ENCODE measurements at regions not wholly inside any gene's neighbourhood (a gene's known extent, or its start where the extent isn't known, plus 50 kb on each side); places are given as distances from the start of the nearest gene placed in this dataset.

- TF ChIP-seq ZNF26 (tag by site-specific recombination; IDR thresholded peaks at IDR 0.05) (no peak), ZNF768 (tag by site-specific recombination; IDR thresholded peaks at IDR 0.05) (no peak), ZNF610 (tag by site-specific recombination; IDR thresholded peaks at IDR 0.05; ENCODE audit: borderline replicate concordance) (no peak), MEIS1 (CRISPR knock-in tag; IDR thresholded peaks at IDR 0.05; ENCODE audit: borderline replicate concordance) (no peak), ZNF10 (tag by site-specific recombination; IDR thresholded peaks at IDR 0.05) (no peak)
- Histone ChIP-seq H3K36me3 (ENCODE audit: control insufficient read depth in 2 of 2, insufficient read depth in 1 of 2, low read length in 2 of 2) (no peaks in the 10 kb centered on the region), H3K9me3 (ENCODE audit: control insufficient read depth, insufficient read depth, low read depth, low read length) (no peaks in the 10 kb centered on the region), H3K4me1 (ENCODE audit: control insufficient read depth, insufficient read depth, low read length) (no peaks in the 10 kb centered on the region), H3K27ac (ENCODE audit: extremely low read depth, low read depth, low read length) (no peak overlapping the region), H3K4me3 (ENCODE audit: low read depth, low read length) (no peak overlapping the region)
- ChIA-PET POLR2A (no interaction called here), CTCF (no interaction called here)
These were observed 79.6 kb upstream of the KCTD3 start for GRCh38 chr1:215487466-215487865.

- Histone ChIP-seq H3K4me3 (ENCODE audit: low read depth, low read length) (no peak overlapping the region), H3K36me3 (ENCODE audit: control insufficient read depth in 2 of 2, insufficient read depth in 1 of 2, low read length in 2 of 2) (no peaks in the 10 kb centered on the region), H3K27ac (ENCODE audit: extremely low read depth, low read depth, low read length) (no peak overlapping the region), H3K4me1 (ENCODE audit: control insufficient read depth, insufficient read depth, low read length) (no peaks in the 10 kb centered on the region), H3K9me3 (ENCODE audit: control insufficient read depth, insufficient read depth, low read depth, low read length) (no peaks in the 10 kb centered on the region)
- ChIA-PET POLR2A (no interaction called here), CTCF (no interaction called here)
- no peak for TF ChIP-seq EGR2 (tag by site-specific recombination; IDR thresholded peaks at IDR 0.05; ENCODE audit: low read depth)
- no peak for TF ChIP-seq FEZF1 (tag by site-specific recombination; IDR thresholded peaks at IDR 0.05)
- no peak for TF ChIP-seq ZBTB44 (tag by site-specific recombination; IDR thresholded peaks at IDR 0.05)
- no peak for TF ChIP-seq ZNF645 (tag by site-specific recombination; IDR thresholded peaks at IDR 0.05)
- TF ChIP-seq ZNF169 (tag by site-specific recombination; IDR thresholded peaks at IDR 0.05) = no peak
- TF ChIP-seq ZNF155 (tag by site-specific recombination; IDR thresholded peaks at IDR 0.05) = no peak
- no peak for TF ChIP-seq HOXC10 (CRISPR knock-in tag; IDR thresholded peaks at IDR 0.05)
- TF ChIP-seq GLI2 (tag by site-specific recombination; IDR thresholded peaks at IDR 0.05; ENCODE audit: borderline replicate concordance, low read depth) = no peak
- no peak for TF ChIP-seq ZNF138 (tag by site-specific recombination; IDR thresholded peaks at IDR 0.05; ENCODE audit: borderline replicate concordance)
- no peak for TF ChIP-seq ZBTB7A (tag by site-specific recombination; IDR thresholded peaks at IDR 0.05; ENCODE audit: low read depth)
- TF ChIP-seq ZNF48 (tag by site-specific recombination; IDR thresholded peaks at IDR 0.05) = no peak
- no peak for TF ChIP-seq ZNF561 (tag by site-specific recombination; IDR thresholded peaks at IDR 0.05; ENCODE audit: borderline replicate concordance)
- TF ChIP-seq GLIS1 (tag by site-specific recombination; IDR thresholded peaks at IDR 0.05) = no peak
- TF ChIP-seq ZNF148 (tag by site-specific recombination; IDR thresholded peaks at IDR 0.05; ENCODE audit: borderline replicate concordance) = no peak
- TF ChIP-seq GFI1B (tag by site-specific recombination; IDR thresholded peaks at IDR 0.05) = no peak
- TF ChIP-seq KLF9 (tag by site-specific recombination; IDR thresholded peaks at IDR 0.05; ENCODE audit: low read depth) = no peak
These were observed 78.3 kb upstream of the KCTD3 start for GRCh38 chr1:215488850-215489249.

All from HEK293 (cell line).